GM21367 (cell line): ENCODE measurements at regions not wholly inside any gene's neighbourhood (a gene's known extent, or its start where the extent isn't known, plus 50 kb on each side); places are given as distances from the start of the nearest gene placed in this dataset.

Experiments
- ATAC-seq: cut with Tn5 transposase; IDR thresholded peaks from one replicate; pipeline ENCODE4 v1.9.1; 2021; ENCODE audit not compliant: unreplicated experiment

DNA sequence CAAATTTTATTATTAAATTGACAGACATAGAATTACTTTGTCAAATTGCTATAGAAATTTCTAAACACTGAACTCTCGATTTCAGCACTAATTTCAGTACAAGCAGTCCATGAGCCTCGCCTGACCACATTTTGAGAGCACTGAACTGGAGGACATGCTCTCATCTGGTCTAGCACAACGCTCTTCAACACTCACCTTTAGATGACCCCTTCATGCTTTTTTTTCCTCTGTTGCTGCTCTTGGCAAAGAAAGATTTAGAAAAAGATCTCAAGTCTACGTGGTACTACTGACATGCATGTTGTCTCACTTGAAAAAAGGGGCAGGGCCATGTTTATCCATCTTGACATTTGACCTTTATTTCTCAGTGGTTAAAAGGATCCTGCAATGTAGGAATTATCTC, 981.5 kb downstream of the DIAPH3 start:
- no peak for ATAC-seq

DNA sequence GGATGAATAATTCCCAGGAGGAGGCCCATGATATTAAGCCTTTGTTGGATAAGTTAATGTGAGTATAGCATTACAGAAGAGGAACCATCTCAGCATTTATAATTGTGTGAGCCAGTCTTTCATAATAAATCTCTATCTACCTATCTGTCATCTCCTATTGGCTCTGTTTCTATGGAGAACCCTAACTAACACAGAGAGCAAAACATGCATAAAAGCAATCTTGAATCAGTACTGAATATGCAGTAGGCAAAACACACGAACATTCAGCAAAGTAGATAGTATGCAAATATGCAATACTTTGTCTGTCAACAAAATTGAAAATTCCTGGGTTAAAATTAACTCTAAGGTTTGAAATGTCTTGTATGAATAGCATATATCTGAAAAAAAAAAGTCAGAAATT, 966.3 kb downstream of the DIAPH3 start:
- ATAC-seq, result no peak

GRCh38 chr13:59201841-59202240, 961.9 kb downstream of the DIAPH3 start:
- no peak for ATAC-seq

DNA sequence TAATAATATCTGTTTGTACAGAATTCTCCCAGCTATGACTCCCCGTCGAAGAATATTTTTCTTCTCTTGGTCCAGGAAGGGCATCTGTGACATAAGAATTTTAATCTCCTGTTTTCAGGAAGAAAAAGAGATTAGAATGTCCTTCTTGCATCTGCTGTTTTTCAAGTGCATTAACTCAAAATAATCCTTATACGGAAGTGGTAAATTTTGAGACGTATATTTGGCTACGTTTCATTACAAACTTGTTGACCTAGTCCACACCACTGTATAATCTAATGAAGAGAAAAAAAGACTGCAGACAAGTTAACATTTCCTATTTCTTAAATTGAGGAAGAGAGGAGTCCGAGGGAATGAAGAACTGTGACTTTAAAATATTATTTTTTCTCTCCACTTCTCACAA, 959.9 kb downstream of the DIAPH3 start:
- no peak for ATAC-seq

DNA sequence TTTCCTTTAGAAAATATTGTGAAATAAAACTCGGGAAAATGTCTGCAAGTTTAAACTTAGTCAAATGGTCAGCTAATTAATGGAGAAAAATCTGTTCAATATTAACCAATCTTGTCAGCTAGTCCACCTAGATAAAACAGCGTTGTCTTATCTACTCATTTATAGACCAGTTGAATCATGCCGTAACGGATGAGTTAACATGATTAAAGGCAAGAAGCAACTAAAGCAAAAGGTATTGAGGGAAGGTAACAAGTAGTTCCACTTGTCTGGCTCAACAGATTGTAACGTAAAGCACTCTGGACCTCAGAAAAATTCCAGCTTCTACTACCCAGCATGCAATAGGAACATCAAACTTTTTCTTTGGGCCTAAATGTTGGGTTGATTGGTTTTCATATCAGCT, 958.2 kb downstream of the DIAPH3 start:
- no peak for ATAC-seq

- ATAC-seq, result no peak
Observed at GRCh38 chr13:59208405-59209195, 955.1 kb downstream of the DIAPH3 start.

GRCh38 chr13:59210543-59210942, 953.2 kb downstream of the DIAPH3 start:
- ATAC-seq, result no peak

DNA sequence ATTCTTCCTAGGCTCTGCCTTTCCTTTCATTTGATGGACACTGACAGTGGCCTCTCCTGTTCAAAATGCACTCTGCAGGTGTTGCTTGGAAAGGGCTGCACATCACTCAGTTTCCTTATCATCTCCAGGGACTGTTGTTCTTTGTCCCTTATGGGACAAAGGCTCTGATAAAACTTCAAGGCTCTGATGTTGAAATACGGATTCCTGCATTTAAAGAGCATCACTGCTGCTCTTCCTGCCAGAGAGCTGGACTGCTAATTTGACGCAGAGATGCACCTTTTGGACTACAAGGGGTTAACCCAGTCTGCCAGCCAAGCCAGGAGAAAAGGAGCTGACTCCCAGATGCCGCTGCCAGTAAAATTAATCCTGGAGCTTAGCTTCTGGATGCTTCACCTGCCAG, 952.1 kb downstream of the DIAPH3 start:
- ATAC-seq, result no peak

DNA sequence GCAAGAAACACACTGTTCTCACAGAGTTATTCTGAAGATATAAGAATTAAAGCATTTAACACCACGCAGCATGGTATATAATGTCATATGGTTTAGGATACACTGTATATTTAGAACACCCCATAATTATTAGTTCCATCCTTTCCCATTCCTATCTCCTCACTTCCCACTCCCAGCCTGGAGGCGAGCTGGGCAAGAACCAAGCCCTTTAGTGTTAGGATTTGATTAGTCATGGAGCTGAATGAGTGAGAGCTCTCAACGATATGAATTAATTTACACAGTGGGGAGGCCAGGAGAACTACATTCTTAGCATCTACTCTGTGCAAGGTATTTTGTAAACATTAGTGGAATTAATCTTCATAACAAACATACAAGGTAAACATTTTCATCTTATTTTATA, 934.3 kb downstream of the DIAPH3 start:
- no peak for ATAC-seq

GRCh38 chr13:59229861-59230260, 933.9 kb downstream of the DIAPH3 start:
- ATAC-seq, result no peak

GRCh38 chr13:59230484-59231264, 933.1 kb downstream of the DIAPH3 start:
- no peak for ATAC-seq

GRCh38 chr13:59236309-59236919, 927.3 kb downstream of the DIAPH3 start:
- ATAC-seq, result no peak

DNA sequence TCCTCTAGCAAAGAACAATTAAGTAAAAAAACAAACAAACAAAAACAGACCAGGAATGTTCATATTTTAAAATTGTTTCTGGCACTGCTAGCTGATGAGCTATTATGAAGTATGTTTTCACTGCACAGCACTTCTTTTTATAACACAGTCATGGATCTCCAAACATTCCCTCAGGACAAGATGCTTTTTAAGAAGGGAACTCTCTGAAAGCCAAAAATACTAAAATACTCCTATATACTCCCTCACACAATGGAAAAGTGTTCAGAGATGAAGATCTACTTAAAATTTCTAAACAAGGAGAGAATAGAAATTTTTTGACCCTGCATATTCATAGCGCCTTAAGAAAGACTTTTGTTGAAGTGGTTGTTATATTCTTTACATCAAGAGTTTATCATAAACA, 926.8 kb downstream of the DIAPH3 start:
- ATAC-seq, result no peak

- no peak for ATAC-seq
Observed at GRCh38 chr13:59247171-59247570, 916.6 kb downstream of the DIAPH3 start.

DNA sequence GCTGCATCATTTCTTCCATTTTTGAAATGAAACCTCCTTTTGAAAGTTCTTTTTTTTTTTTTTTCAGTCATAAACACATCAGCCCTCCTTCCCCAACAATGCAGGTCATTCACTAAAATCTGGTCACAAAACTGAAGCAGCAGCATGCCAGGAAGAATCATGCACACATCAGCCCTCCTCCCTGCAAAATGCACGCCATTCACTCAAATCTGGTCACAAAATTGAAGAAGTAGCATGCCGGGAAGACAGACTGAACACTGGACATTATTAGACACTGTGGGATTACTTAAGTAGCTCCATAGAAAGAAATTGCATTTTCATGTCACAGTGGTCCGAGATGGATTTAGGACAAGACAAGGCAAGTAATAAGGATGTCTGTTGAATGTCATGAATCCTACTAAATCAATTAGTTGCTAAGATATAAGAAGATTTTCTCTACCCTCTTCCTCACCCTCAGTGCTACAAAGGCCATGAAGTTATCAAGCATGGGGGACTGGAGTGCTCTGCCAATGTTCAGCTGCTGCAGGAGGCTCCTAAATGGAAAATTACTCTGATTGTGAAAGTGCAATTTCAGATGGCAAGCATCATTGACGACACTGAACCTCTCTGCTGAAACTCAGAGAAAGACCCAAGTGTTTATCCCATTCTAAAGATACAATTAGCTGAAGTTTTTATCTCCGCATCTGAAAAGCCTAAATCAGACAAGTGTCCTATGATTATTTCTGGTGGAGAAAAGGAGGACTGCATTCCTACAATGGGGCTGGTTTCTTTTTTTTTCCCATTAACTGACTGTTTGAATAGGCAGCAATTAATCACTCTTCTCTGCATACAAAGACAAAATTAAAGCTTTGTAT, 913.2 kb downstream of the DIAPH3 start:
- no peak for ATAC-seq

- ATAC-seq, result no peak
Observed at GRCh38 chr13:59259165-59260000, 904.3 kb downstream of the DIAPH3 start.

GRCh38 chr13:59261928-59262488, 901.7 kb downstream of the DIAPH3 start:
- ATAC-seq, result no peak

DNA sequence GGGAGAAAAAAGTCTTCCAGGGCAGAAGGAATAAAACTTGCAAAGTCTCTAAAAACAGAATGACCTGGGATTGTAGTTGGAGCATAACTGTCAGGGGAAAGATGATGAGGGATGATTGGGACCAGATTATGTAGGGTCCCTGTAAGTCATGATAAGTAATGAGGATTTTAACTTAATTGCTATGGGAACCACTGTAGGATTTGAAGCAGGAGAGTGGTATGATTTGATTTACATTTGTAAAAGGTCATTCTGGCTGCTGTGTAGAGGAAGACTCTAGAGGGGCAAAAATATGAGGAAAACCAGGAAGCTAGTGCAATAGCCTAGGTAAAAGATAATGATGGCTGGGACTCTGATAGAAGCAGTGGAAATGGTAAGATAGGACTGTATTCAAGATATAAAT, 900.2 kb downstream of the DIAPH3 start:
- no peak for ATAC-seq

- no peak for ATAC-seq
Observed at GRCh38 chr13:59266478-59267063, 897.2 kb downstream of the DIAPH3 start.
